GM23248 (cell line): ENCODE measurements at regions not wholly inside any gene's neighbourhood (a gene's known extent, or its start where the extent isn't known, plus 50 kb on each side); places are given as distances from the start of the nearest gene placed in this dataset.

Source experiments
- EZH2 ChIP-seq: fragments of 200-600 bp; sonication (generic); IDR thresholded peaks from 2 replicates; pipeline ENCODE4 v1.6.1; 2018; ENCODE audit warnings: antibody characterized with exemption, mild to moderate bottlenecking; ENCODE audit not compliant: insufficient read depth, poor library complexity, severe bottlenecking
- EZH2phosphoT487 ChIP-seq: fragments of 200-600 bp; sonication (generic); IDR thresholded peaks from 2 replicates; pipeline ENCODE4 v1.6.1; 2018; ENCODE audit warnings: antibody characterized with exemption, moderate library complexity, mild to moderate bottlenecking, low read depth; ENCODE audit not compliant: insufficient read depth

- no peak for TF ChIP-seq EZH2
- TF ChIP-seq EZH2phosphoT487 = no peak
These were observed 813.7 kb downstream of the DTWD2 start for GRCh38 chr5:118174671-118175070.
